ENCODE measurements at regions not wholly inside any gene's neighbourhood (a gene's known extent, or its start where the extent isn't known, plus 50 kb on each side); places are given as distances from the start of the nearest gene placed in this dataset.

DNA sequence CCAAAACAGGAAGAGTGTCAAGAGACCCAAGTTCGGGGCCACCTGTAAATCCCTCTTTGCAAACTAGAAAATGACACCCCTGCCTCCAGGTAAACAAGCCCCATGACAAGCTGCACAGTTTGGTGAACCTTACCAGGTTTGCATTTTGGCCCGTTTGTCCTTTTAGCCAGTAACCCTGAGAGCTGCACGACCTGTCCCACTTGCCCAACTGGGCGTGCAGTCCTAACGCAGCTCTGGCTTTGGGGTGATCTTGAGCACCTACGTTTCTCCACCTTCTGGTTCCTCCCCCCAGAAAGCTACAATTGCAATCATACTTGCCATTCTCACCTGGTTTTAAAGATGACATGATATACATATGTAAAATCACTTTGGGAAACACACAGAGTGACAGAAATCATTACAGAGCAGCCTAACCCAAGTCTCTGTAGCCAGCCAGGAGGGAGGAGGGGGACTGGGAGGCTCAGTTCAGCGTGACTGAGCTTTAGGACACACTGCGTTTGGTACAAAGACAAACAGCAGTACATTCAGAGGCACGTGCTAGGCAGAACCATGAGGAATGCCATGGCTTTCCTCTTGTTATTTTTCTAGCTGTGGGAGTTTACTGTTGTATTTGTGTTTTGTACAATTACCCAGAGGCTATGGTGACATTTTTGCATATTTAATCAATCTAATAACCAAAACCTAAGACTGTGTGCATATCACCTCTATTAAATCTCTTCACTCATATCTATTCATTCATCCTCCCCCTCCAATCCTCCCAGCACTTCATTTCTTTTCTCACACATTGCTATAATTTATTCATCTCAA lies 304.0 kb downstream of the IRS1 start:
- intact Hi-C loops (cut with micrococcal nuclease; ENCODE audit: unreplicated experiment): no loop called here
- CTCF ChIA-PET: no interaction called here
- POLR2A ChIA-PET: no interaction called here
- no peak for DNase-seq (ENCODE audit: low read depth, low spot score)
- no TSS peak for BruUV-seq (replicated peaks)
- no peak overlapping the region for H3K27ac ChIP-seq (ENCODE audit: low read length)
- no peak overlapping the region for H3K4me3 ChIP-seq (ENCODE audit: low read depth in 2 of 2, low read length in 2 of 2)
- no peaks in the 10 kb centered on the region; the same call in 1 of the 2 replicates for H3K9me3 ChIP-seq (ENCODE audit: control insufficient read depth, insufficient read depth, low read depth, low read length)
- TF ChIP-seq TCF7L2 (IDR thresholded peaks at IDR 0.05; ENCODE audit: low read depth, low read length): no peak
- TF ChIP-seq, protein P1, sequence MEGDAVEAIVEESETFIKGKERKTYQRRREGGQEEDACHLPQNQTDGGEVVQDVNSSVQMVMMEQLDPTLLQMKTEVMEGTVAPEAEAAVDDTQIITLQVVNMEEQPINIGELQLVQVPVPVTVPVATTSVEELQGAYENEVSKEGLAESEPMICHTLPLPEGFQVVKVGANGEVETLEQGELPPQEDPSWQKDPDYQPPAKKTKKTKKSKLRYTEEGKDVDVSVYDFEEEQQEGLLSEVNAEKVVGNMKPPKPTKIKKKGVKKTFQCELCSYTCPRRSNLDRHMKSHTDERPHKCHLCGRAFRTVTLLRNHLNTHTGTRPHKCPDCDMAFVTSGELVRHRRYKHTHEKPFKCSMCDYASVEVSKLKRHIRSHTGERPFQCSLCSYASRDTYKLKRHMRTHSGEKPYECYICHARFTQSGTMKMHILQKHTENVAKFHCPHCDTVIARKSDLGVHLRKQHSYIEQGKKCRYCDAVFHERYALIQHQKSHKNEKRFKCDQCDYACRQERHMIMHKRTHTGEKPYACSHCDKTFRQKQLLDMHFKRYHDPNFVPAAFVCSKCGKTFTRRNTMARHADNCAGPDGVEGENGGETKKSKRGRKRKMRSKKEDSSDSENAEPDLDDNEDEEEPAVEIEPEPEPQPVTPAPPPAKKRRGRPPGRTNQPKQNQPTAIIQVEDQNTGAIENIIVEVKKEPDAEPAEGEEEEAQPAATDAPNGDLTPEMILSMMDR (IDR thresholded peaks at IDR 0.05): no peak
- TF ChIP-seq, protein P2, sequence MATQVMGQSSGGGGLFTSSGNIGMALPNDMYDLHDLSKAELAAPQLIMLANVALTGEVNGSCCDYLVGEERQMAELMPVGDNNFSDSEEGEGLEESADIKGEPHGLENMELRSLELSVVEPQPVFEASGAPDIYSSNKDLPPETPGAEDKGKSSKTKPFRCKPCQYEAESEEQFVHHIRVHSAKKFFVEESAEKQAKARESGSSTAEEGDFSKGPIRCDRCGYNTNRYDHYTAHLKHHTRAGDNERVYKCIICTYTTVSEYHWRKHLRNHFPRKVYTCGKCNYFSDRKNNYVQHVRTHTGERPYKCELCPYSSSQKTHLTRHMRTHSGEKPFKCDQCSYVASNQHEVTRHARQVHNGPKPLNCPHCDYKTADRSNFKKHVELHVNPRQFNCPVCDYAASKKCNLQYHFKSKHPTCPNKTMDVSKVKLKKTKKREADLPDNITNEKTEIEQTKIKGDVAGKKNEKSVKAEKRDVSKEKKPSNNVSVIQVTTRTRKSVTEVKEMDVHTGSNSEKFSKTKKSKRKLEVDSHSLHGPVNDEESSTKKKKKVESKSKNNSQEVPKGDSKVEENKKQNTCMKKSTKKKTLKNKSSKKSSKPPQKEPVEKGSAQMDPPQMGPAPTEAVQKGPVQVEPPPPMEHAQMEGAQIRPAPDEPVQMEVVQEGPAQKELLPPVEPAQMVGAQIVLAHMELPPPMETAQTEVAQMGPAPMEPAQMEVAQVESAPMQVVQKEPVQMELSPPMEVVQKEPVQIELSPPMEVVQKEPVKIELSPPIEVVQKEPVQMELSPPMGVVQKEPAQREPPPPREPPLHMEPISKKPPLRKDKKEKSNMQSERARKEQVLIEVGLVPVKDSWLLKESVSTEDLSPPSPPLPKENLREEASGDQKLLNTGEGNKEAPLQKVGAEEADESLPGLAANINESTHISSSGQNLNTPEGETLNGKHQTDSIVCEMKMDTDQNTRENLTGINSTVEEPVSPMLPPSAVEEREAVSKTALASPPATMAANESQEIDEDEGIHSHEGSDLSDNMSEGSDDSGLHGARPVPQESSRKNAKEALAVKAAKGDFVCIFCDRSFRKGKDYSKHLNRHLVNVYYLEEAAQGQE (IDR thresholded peaks at IDR 0.05; ENCODE audit: insufficient read depth in 1 of 2, low read depth in 2 of 2, low read length in 1 of 2): no peak
- TF ChIP-seq POLR2AphosphoS5 (IDR thresholded peaks at IDR 0.05; ENCODE audit: low read depth, low read length): no peak
- no peak for TF ChIP-seq SIN3A (IDR thresholded peaks at IDR 0.05; ENCODE audit: borderline replicate concordance, insufficient read depth, low read depth, low read length)
- ATAC-seq: no peak; the same call in 1 of the 2 replicates
- no peaks in the 10 kb centered on the region for H3K36me3 ChIP-seq (ENCODE audit: control insufficient read depth, insufficient read depth, low read length)
- H3K27me3 ChIP-seq (ENCODE audit: control insufficient read depth, insufficient read depth, low read length): no peaks in the 10 kb centered on the region
- no peaks in the 10 kb centered on the region for H3K4me1 ChIP-seq (ENCODE audit: control insufficient read depth, insufficient read depth, low read length)
- in situ Hi-C loops (cut with HindIII; ENCODE audit: low pct_unique_long_range_greater_than_20kb, low sequenced_read_pairs): no loop called here

DNA sequence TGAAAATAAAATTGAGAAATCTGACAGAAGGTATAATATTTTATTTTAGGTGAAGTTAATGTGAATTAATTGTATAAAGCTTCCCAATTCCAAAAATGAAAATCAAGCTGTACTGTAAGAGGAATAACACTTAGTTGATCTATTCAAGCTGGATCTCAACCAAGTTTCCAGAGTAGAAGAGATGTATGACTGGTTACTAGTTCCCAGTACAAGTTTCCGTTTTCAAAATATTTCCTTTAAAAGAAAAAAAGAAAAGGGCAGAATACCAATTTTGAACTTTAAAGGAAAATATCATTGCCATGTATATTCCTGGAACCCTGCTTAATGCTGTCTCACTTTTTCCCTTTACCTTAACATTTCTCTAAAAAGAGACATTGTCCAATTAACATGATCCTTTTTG lies 308.5 kb downstream of the IRS1 start:
- no peaks in the 10 kb centered on the region for H3K9me3 ChIP-seq (ENCODE audit: control insufficient read depth, insufficient read depth, low read depth, low read length)
- in situ Hi-C loops (cut with HindIII; ENCODE audit: low pct_unique_long_range_greater_than_20kb, low sequenced_read_pairs): no loop called here
- no peaks in the 10 kb centered on the region for H3K27me3 ChIP-seq (ENCODE audit: control insufficient read depth, insufficient read depth, low read length)
- H3K36me3 ChIP-seq (ENCODE audit: control insufficient read depth, insufficient read depth, low read length): no peaks in the 10 kb centered on the region
- BruUV-seq (replicated peaks): no TSS peak
- ATAC-seq (no peak), DNase-seq (ENCODE audit: low read depth, low spot score) (no peak)
- intact Hi-C loops (cut with micrococcal nuclease; ENCODE audit: unreplicated experiment): no loop called here
- no peak overlapping the region for H3K27ac ChIP-seq (ENCODE audit: low read length)
- no peaks in the 10 kb centered on the region for H3K4me1 ChIP-seq (ENCODE audit: control insufficient read depth, insufficient read depth, low read length)
- no peak overlapping the region for H3K4me3 ChIP-seq (ENCODE audit: low read depth in 2 of 2, low read length in 2 of 2)
- POLR2A ChIA-PET: no interaction called here
- TF ChIP-seq, protein P1 (IDR thresholded peaks at IDR 0.05): no peak
- TF ChIP-seq, protein P2 (IDR thresholded peaks at IDR 0.05; ENCODE audit: insufficient read depth in 1 of 2, low read depth in 2 of 2, low read length in 1 of 2): no peak
- TF ChIP-seq SIN3A (IDR thresholded peaks at IDR 0.05; ENCODE audit: borderline replicate concordance, insufficient read depth, low read depth, low read length): no peak
- TF ChIP-seq TCF7L2 (IDR thresholded peaks at IDR 0.05; ENCODE audit: low read depth, low read length): no peak
- no peak for TF ChIP-seq POLR2AphosphoS5 (IDR thresholded peaks at IDR 0.05; ENCODE audit: low read depth, low read length)
- CTCF ChIA-PET: no interaction called here

Measured in Panc1 (cell line).